ENCODE measurements at regions not wholly inside any gene's neighbourhood (a gene's known extent, or its start where the extent isn't known, plus 50 kb on each side); places are given as distances from the start of the nearest gene placed in this dataset.

GRCh38 chrX:148371291-148371690, 129.1 kb upstream of the AFF2 start:
- no peak for DNase-seq

- no peak for DNase-seq
These were observed 127.5 kb upstream of the AFF2 start for GRCh38 chrX:148372925-148373324.

DNA sequence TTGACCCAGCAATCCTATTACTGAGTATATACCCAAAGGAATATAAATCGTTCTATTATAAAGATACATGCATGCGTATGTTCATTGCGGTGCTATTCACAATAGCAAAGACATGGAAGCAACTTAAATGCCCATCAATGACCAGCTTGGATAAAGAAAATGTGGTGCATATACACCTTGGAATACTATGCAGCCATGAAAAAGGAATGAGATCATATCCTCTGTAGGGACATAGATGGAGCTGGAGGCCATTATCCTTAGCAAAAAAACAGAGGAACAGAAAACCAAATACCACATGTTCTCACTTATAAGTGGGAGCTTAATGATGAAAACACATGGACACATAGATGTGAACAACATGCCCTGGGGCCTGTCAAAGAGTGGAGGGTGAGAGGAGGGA, 124.1 kb upstream of the AFF2 start:
- no peak for DNase-seq

DNA sequence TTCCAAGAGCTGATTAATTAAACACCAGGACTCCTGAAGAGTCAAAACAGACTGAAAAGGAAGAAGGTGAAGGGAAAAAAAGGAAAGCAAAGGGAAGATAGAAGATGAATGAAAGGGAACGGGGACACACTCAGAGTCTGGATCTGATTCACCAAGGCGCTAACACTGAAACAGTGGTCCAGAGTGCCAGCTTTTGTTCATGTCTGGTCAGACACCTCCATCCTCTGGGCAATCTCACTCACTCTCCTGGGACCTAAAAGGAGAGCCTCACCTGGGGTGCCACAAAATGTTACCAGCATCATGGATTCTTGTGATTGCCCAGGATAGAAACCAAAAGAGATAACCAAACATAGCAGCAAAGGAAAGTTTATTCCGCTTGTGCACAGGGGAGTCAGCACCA, 120.3 kb upstream of the AFF2 start:
- no peak for DNase-seq

- peak; percentile 8 for DNase-seq
These were observed 119.5 kb upstream of the AFF2 start for GRCh38 chrX:148380650-148381561.

- DNase-seq: no peak
These were observed 118.8 kb upstream of the AFF2 start for GRCh38 chrX:148381603-148382002.

DNA sequence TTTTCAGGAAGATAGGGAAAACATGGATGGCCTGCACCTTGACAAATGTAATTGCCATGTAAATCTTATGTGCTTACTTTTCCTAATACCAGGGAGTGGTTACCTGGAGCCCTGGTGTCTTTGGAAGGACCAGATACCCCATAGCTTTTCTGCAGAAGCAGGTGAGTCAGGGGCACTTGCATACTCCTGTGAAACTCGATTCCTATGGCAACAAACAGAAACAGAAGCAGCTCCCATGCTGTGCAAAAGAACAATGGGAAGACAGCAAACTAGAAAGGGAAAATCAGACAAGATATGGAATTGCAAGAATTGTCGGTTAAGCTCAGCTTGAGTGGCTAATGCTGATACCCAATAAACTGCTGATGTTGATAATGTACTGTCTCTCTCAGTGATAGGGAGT, 117.4 kb upstream of the AFF2 start:
- no peak for DNase-seq

DNA sequence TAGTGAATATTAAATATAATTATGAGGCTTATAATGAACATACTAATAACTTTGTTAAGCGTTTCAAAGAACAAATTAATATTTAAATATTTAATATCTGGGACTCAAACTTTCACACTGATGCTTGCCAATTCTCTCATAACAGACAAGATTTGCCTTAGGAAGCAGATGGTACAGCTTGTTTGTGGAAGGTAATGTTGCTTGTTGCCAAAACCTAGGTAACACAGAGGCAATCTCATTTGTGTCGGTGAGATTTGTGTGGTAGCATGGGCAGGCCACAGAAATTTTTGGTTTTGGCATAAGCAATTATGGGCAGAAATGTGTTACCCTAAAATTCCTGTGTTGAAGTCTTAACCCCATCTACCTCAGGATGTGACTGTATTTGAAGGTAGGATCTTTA, 114.9 kb upstream of the AFF2 start:
- DNase-seq: no peak

GRCh38 chrX:148389629-148390028, 110.8 kb upstream of the AFF2 start:
- no peak for DNase-seq

GRCh38 chrX:148412006-148412405, 88.4 kb upstream of the AFF2 start:
- no peak for DNase-seq

DNA sequence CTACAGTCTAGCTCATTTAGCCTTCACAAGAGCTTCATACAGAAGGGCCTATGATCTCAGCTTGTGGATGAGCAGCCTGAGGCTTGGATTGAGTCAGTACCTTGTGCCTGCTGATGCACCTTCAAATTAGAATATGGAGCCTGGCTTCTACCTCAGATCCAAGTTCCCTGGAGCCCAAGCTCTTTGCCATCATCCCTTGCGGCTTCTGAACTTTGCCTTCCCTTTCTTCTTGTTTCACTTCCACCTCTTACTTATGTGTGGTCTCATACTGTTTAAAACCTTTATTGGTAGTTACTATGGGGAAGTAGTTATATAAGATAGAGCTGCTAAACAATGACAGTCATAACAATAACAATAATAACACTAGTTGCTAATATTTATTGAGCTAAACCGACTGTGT, 84.3 kb upstream of the AFF2 start:
- DNase-seq: no peak

DNA sequence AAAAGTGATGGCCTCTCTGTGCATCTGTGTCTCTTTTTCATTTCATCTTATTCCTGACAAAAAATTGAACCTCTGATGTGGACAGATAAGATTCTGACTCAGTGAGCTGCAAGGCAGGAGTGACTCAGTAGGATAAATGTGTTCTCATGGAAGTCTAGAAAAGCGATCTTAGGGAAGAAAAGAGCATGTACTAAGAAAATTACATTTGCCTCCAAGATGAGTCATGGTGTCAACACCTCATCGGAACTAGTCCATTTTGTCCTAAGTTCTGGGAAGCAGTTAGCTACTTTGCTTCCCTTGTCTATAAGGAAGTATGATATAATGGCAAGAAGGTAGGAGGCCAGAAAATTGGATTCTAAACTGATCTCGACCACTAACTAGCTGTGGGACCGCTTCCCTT, 83.5 kb upstream of the AFF2 start:
- DNase-seq: no peak

- DNase-seq: no peak
These were observed 82.5 kb upstream of the AFF2 start for GRCh38 chrX:148417934-148418333.

DNA sequence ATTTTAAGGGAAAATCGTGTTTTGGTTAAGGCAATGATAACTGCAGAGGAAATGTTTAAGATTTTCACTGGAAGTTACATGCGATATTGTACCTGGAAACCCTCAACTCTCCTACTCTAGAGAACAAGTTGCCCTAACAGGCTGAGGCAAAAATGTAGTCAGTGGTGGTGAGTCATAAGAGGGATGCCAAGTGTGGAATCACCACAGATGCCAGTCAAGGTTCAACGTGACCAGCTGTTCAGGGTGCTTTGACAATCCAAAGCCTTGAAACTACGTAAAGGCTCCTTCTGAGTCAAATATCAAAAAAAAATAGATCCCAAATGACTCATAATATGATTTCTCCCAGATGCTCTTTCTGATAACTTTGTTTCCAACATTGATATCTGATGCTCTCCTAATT, 77.9 kb upstream of the AFF2 start:
- DNase-seq: no peak

GRCh38 chrX:148424570-148424969, 75.8 kb upstream of the AFF2 start:
- no peak for DNase-seq

DNA sequence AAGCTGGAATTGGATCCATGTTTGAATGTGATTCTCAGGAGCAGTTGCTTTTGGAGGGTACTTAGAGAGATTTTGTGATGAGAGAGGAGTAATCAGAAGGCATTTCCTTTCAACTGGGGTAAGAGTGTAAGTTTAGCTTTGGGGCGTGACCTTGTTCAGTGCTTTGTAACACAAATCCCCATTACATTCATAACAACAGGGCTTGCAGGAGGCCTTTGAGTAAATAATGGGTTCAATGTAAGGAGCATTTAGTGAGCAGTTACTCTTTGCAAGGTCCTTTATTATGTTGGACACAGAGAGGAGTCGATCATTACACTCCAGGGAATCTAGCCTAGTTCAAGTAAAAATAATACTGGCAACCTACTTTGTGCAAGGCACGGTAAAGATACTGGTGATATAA, 74.0 kb upstream of the AFF2 start:
- no peak for DNase-seq

DNA sequence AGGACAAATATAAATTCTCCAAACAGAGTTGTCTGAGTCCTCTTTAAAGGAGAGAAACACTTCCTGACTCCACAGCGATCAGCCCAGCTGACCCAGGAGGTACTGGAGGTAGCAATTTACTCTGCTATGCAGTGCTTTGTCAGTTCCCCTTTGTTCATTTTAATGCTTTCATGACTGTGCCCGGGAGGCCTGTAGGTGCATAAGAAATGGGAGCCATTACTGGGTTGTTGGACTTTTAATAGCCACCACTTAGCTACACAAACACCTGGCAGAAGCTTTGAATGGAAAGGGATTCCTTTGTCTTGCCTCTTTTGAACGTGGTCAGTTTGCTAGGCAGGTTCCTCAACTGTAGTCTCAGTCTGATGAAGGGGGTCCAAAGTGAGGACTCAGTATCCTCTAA, 59.0 kb upstream of the AFF2 start:
- DNase-seq: no peak

DNA sequence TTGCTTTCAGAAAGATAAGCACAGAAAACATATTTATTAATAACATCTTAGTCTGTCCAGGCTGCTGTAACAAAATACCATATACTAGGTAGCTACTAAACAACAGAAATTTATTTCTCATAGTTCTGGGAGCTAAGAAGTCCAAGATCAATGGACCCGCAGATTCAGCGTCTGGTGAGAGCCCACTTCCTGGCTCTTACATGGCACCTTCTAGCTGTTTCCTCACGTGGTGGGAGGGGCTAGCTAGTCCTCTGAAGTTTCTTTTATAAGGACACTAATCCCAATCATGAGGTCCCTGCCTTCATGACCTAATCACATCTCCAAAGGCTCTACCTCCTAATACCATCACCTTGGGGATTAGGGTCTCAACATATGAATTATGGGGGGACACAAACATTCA, 57.2 kb upstream of the AFF2 start:
- no peak for DNase-seq

DNA sequence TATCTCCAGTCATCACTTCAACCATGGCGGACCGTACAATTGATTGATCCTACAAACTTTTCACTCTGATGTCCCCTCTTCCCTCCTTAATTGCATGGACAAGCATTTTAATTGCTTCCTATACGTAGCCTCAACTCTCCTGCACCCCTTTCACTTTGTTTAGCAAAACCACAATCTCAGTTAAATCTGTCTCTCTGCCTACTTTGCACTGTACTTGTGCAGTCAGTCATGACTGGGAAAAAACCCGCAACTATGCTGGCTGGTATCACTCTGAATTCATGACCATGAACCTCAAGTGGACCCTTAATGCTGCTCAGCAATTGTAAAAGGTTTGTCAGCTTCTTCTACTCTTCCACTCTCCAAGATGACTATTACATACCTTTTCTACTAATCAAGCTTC, 51.7 kb upstream of the AFF2 start:
- DNase-seq: no peak

Measured in activated CD4-positive, alpha-beta T cell treated with anti-CD3 and anti-CD28 coated beads for 1 hour (primary cell).